SK-N-SH (cell line): ENCODE measurements at regions not wholly inside any gene's neighbourhood (a gene's known extent, or its start where the extent isn't known, plus 50 kb on each side); places are given as distances from the start of the nearest gene placed in this dataset.
A peak's percentile ranks its signal among the peaks of the same experiment; 100 is the strongest.

Experiments
- CTCF ChIA-PET: fragments of 300-600, 350-600 bp; formaldehyde crosslinking; extraction: SDS; loops from one replicate; lab custom pipeline; 2021; lab: Yijun Ruan, JAX
- POLR2A ChIA-PET: fragments of 350-600 bp; sonication (Branson Sonifier 250); formaldehyde crosslinking; extraction: SDS; loops from one replicate; lab custom pipeline; 2020; ENCODE audit warnings: antibody characterized with exemption, inconsistent platforms; lab: Yijun Ruan, JAX
- DNase-seq: peaks from one replicate; pipeline ENCODE4 v3.0.0; 2012
- H2AFZ ChIP-seq: fragments of 200-600 bp; sonication (generic); 2 replicates; pipeline ENCODE4 v1.8.1; 2016; ENCODE audit warnings: antibody characterized with exemption, mild to moderate bottlenecking, low read depth
- H3F3A ChIP-seq: fragments of 200-600 bp; sonication (generic); replicated peaks from 2 replicates; pipeline ENCODE3; 2016; ENCODE audit warnings: antibody characterized with exemption, mild to moderate bottlenecking; ENCODE audit not compliant: insufficient read depth
- H3K27ac ChIP-seq, 2 experiments: fragments of 200-500 bp in 1 of 2; fragments of 200-600 bp in 1 of 2; sonication (Bioruptor generic) in 1 of 2; sonication (generic), shearing (Covaris generic) in 1 of 2; 2 replicates each; pipeline versions ENCODE4 v1.5.1 to v1.6.1; 2014 to 2016; ENCODE audit warnings: low read depth in 2 of 2, inconsistent platforms in 1 of 2, low read length in 1 of 2, mild to moderate bottlenecking in 1 of 2, mixed read lengths in 1 of 2
- H3K27me3 ChIP-seq: fragments of 200-600 bp; sonication (generic), shearing (Covaris generic); 2 replicates; pipeline ENCODE4 v1.6.1; 2016; ENCODE audit warnings: mixed run types; ENCODE audit not compliant: insufficient read depth
- H3K36me3 ChIP-seq, 2 experiments: fragments of 200-500 bp in 1 of 2; fragments of 200-600 bp in 1 of 2; sonication (Bioruptor generic) in 1 of 2; sonication (generic) in 1 of 2; replicated peaks in 1 of 2; 2 replicates each; pipeline versions ENCODE3 to v1.5.1; 2014 to 2016; ENCODE audit warnings: low read length in 1 of 2, mild to moderate bottlenecking in 1 of 2; ENCODE audit not compliant: insufficient read depth in 2 of 2, control insufficient read depth in 1 of 2
- H3K4me1 ChIP-seq, 2 experiments: fragments of 200-500 bp in 1 of 2; fragments of 200-600 bp in 1 of 2; sonication (Bioruptor generic) in 1 of 2; sonication (generic), shearing (Covaris generic) in 1 of 2; 2 replicates each; pipeline versions ENCODE4 v1.5.1 to v1.6.1; 2014 to 2016; ENCODE audit warnings: low read depth in 1 of 2, low read length in 1 of 2, mixed run types in 1 of 2; ENCODE audit not compliant: insufficient read depth in 2 of 2, control insufficient read depth in 1 of 2
- H3K4me2 ChIP-seq: fragments of 200-600 bp; sonication (generic), shearing (Covaris generic); 2 replicates; pipeline ENCODE4 v1.6.1; 2017; ENCODE audit warnings: mixed run types
- H3K4me3 ChIP-seq, 2 experiments: fragments of 200-500 bp in 1 of 2; fragments of 200-600 bp in 1 of 2; sonication (Bioruptor generic) in 1 of 2; sonication (generic), shearing (Covaris generic) in 1 of 2; 2 replicates each; pipeline versions ENCODE4 v1.5.1 to v1.8.1; 2014 to 2016; ENCODE audit warnings: low read depth in 2 of 2, inconsistent platforms in 1 of 2, low read length in 1 of 2, mild to moderate bottlenecking in 1 of 2, mixed read lengths in 1 of 2, moderate library complexity in 1 of 2
- H3K79me2 ChIP-seq: fragments of 200-600 bp; sonication (generic); 2 replicates; pipeline ENCODE4 v1.8.1; 2017; ENCODE audit warnings: mild to moderate bottlenecking; ENCODE audit not compliant: insufficient read depth
- H3K9ac ChIP-seq: fragments of 200-600 bp; sonication (generic); 2 replicates; pipeline ENCODE4 v1.6.1; 2017; ENCODE audit warnings: mixed run types
- H3K9me2 ChIP-seq: fragments of 200-600 bp; sonication (generic); 2 replicates; pipeline ENCODE4 v1.6.1; 2017; ENCODE audit warnings: mixed run types
- H3K9me3 ChIP-seq: fragments of 200-600 bp; sonication (generic); 2 replicates; pipeline ENCODE4 v1.6.1; 2017; ENCODE audit warnings: mixed run types, mild to moderate bottlenecking, moderate library complexity
- H4K20me1 ChIP-seq: fragments of 200-600 bp; sonication (generic); 2 replicates; pipeline ENCODE4 v1.6.1; 2017; ENCODE audit warnings: mild to moderate bottlenecking, mixed run types; ENCODE audit not compliant: insufficient read depth
- CHD2 ChIP-seq: fragments of 150-350 bp; IDR thresholded peaks from 2 replicates; pipeline ENCODE4 v1.6.1; 2018; ENCODE audit warnings: low read length; ENCODE audit not compliant: partially characterized antibody
- ELF1 ChIP-seq: IDR thresholded peaks from 2 replicates; pipeline ENCODE4 v1.4.0; 2012
- EP300 ChIP-seq, 2 experiments: IDR thresholded peaks; 2 replicates each; pipeline versions ENCODE4 v1.4.0 to v1.6.1; 2012; ENCODE audit warnings: borderline replicate concordance in 1 of 2, low read depth in 1 of 2, low read length in 1 of 2
- EZH2phosphoT487 ChIP-seq: fragments of 200-600 bp; sonication (generic); IDR thresholded peaks from 2 replicates; pipeline ENCODE4 v1.6.1; 2017; ENCODE audit warnings: low read depth, mixed run types, mild to moderate bottlenecking, antibody characterized with exemption, moderate library complexity, borderline replicate concordance
- FOSL2 ChIP-seq: IDR thresholded peaks from 2 replicates; pipeline ENCODE4 v1.4.0; 2012; ENCODE audit warnings: low read depth, mild to moderate bottlenecking, moderate library complexity, borderline replicate concordance
- FOXJ3 ChIP-seq: sonication (generic); formaldehyde crosslinking; IDR thresholded peaks from 2 replicates; pipeline ENCODE4 v1.5.1; 2020; ENCODE audit warnings: mild to moderate bottlenecking, missing genetic modification reagents
- GATA2 ChIP-seq: sonication (generic); formaldehyde crosslinking; IDR thresholded peaks from 2 replicates; pipeline ENCODE4 v1.5.0; 2020; ENCODE audit warnings: mild to moderate bottlenecking, missing genetic modification reagents
- MEF2A ChIP-seq: IDR thresholded peaks from 2 replicates; pipeline ENCODE4 v1.4.0; 2012; ENCODE audit warnings: low read depth, borderline replicate concordance
- MXI1 ChIP-seq: IDR thresholded peaks from 2 replicates; pipeline ENCODE4 v1.6.1; 2012; ENCODE audit warnings: mild to moderate bottlenecking, low read depth, low read length, improper control_type of control experiment
- NFIC ChIP-seq: IDR thresholded peaks from 2 replicates; pipeline ENCODE4 v1.4.0; 2012; ENCODE audit warnings: borderline replicate concordance
- PBX3 ChIP-seq: IDR thresholded peaks from 2 replicates; pipeline ENCODE4; 2012
- POLR2AphosphoS5 ChIP-seq: IDR thresholded peaks from 2 replicates; pipeline ENCODE4 v1.6.1; 2012; ENCODE audit warnings: low read depth, low read length
- RAD21 ChIP-seq: IDR thresholded peaks from 2 replicates; pipeline ENCODE4 v1.6.1; 2012; ENCODE audit warnings: mild to moderate bottlenecking, low read length
- REST ChIP-seq: IDR thresholded peaks from 2 replicates; pipeline ENCODE4 v1.6.1; 2012; ENCODE audit warnings: mild to moderate bottlenecking, low read depth, low read length, moderate library complexity
- RFX5 ChIP-seq: IDR thresholded peaks from 2 replicates; pipeline ENCODE4 v1.6.1; 2012; ENCODE audit warnings: mild to moderate bottlenecking, improper control_type of control experiment, low read length
- RXRA ChIP-seq: IDR thresholded peaks from 2 replicates; pipeline ENCODE4 v1.4.0; 2012; ENCODE audit warnings: low read depth, mild to moderate bottlenecking, borderline replicate concordance
- SIN3A ChIP-seq: IDR thresholded peaks from 2 replicates; pipeline ENCODE4 v1.6.1; 2012; ENCODE audit warnings: low read depth, mild to moderate bottlenecking, low read length, moderate library complexity, borderline replicate concordance
- TAF1 ChIP-seq: IDR thresholded peaks from 2 replicates; pipeline ENCODE4 v1.6.1; 2012; ENCODE audit warnings: low read depth, mild to moderate bottlenecking, low read length, moderate library complexity, borderline replicate concordance
- TCF12 ChIP-seq: IDR thresholded peaks from 2 replicates; pipeline ENCODE4 v1.4.0; 2012
- USF2 ChIP-seq: fragments of 150-350 bp; IDR thresholded peaks from 2 replicates; pipeline ENCODE4 v1.6.1; 2017; ENCODE audit warnings: antibody characterized with exemption, low read length, low read depth, borderline replicate concordance
- YY1 ChIP-seq: IDR thresholded peaks from 2 replicates; pipeline ENCODE4 v1.4.0; 2012; ENCODE audit warnings: low read depth, mild to moderate bottlenecking

GRCh38 chr4:106690487-106690886 is 321.9 kb upstream of the GIMD1 start (continued):
- TF ChIP-seq REST: no peak
- TF ChIP-seq FOSL2: peak; percentile 71; the same call in 1 of the 2 replicates
- no peak for TF ChIP-seq SIN3A
- peak; percentile 92 for TF ChIP-seq PBX3
- TF ChIP-seq TAF1: no peak
- TF ChIP-seq ELF1: no peak

- no peak overlapping the region for H3K4me3 ChIP-seq
- H4K20me1 ChIP-seq: no peaks in the 10 kb centered on the region
- no peak overlapping the region for H2AFZ ChIP-seq
- H3K4me2 ChIP-seq: no peak overlapping the region
- H3K27ac ChIP-seq: no peak overlapping the region
- no peaks in the 10 kb centered on the region for H3K9me2 ChIP-seq
- H3K4me1 ChIP-seq: no peaks in the 10 kb centered on the region
- no peak for DNase-seq
- ChIA-PET CTCF (interaction anchor here (1.4 kb wide), 1 partner anchor 11 kb away, joined by 3 read pairs; no protein-coding TSS in a partner anchor), POLR2A (no interaction called here)
- TF ChIP-seq EP300 (IDR thresholded peaks at IDR 0.05; ENCODE audit: borderline replicate concordance in 1 of 2, low read depth in 1 of 2, low read length in 1 of 2): no peak
- TF ChIP-seq CHD2: no peak
- no peak for TF ChIP-seq FOXJ3 (CRISPR knock-in tag)
- TF ChIP-seq RAD21: no peak
- no peak for TF ChIP-seq YY1
- TF ChIP-seq EZH2phosphoT487: no peak
- no peak for TF ChIP-seq GATA2 (CRISPR knock-in tag)
- TF ChIP-seq RXRA: no peak
- TF ChIP-seq RFX5: no peak
- no peak for TF ChIP-seq TCF12
- no peak for TF ChIP-seq SIN3A
- TF ChIP-seq NFIC: no peak
- TF ChIP-seq USF2: no peak
- no peak for TF ChIP-seq MEF2A
- no peak for TF ChIP-seq ELF1
- TF ChIP-seq POLR2AphosphoS5: no peak
- TF ChIP-seq MXI1: no peak
- no peaks in the 10 kb centered on the region for H3K27me3 ChIP-seq
- no peak overlapping the region for H3K9ac ChIP-seq
- no peaks in the 10 kb centered on the region for H3K9me3 ChIP-seq
- H3K79me2 ChIP-seq: no peaks in the 10 kb centered on the region
- peaks cover 16% of the 10 kb centered on the region for H3F3A ChIP-seq
- no peaks in the 10 kb centered on the region for H3K36me3 ChIP-seq
These were observed 318.4 kb upstream of the GIMD1 start for GRCh38 chr4:106687026-106687425.
